ENCODE measurements at regions not wholly inside any gene's neighbourhood (a gene's known extent, or its start where the extent isn't known, plus 50 kb on each side); places are given as distances from the start of the nearest gene placed in this dataset.

DNA sequence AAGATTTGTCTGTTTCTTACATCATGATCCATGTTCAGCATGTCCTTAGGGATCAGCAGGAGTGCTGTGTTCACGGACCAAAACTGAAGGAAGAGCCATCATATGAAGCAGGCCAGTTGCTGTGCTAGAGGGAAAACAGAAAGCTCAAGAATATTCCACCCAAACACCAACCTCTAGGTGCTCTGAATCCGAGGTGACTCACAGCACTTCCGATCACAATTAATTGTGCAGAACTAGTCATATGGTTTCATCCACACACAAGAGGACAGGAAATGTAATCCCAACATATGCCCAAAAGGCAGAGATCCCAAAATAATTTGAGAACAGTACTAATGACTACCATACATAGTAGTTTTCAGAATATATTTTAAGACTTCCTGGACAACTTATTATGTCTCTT lies 257.9 kb upstream of the KCNH8 start:
- no peak for DNase-seq (ENCODE audit: extremely low spot score, insufficient read length, low read depth)
- FAIRE-seq = no peak

DNA sequence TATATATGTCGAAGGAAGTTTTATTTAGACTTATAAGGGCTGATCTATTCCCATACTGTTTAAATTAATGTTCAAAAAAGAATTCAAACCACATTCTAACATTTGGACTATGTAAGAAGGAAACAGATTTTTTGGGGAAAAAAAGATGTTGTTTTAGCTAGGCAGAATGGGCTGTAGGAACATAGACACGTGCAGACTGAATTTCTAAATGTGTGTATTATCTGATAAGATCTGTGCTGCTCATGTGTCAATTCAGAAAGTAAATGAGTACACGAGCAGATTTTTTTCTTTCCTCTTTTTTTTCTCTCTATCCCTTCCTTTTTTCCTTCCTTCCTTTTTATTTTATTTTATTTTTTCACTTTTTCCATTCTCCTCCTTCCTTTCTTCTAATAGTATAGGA lies 259.5 kb upstream of the KCNH8 start:
- FAIRE-seq (no peak), DNase-seq (ENCODE audit: extremely low spot score, insufficient read length, low read depth) (no peak)

GRCh38 chr3:18888370-18888769 lies 259.9 kb upstream of the KCNH8 start:
- FAIRE-seq = no peak

GRCh38 chr3:18886331-18886730 lies 262.0 kb upstream of the KCNH8 start:
- FAIRE-seq (no peak), DNase-seq (ENCODE audit: extremely low spot score, insufficient read length, low read depth) (no peak)

More at GRCh38 chr3:18888370-18888769, 259.9 kb upstream of the KCNH8 start:
- no peak for DNase-seq (ENCODE audit: extremely low spot score, insufficient read length, low read depth)

GRCh38 chr3:18885612-18886011 lies 262.7 kb upstream of the KCNH8 start:
- FAIRE-seq (no peak), DNase-seq (ENCODE audit: extremely low spot score, insufficient read length, low read depth) (no peak)

- DNase-seq (ENCODE audit: extremely low spot score, insufficient read length, low read depth) (no peak), FAIRE-seq (no peak)
These were observed 264.7 kb upstream of the KCNH8 start for GRCh38 chr3:18883571-18883970.

DNA sequence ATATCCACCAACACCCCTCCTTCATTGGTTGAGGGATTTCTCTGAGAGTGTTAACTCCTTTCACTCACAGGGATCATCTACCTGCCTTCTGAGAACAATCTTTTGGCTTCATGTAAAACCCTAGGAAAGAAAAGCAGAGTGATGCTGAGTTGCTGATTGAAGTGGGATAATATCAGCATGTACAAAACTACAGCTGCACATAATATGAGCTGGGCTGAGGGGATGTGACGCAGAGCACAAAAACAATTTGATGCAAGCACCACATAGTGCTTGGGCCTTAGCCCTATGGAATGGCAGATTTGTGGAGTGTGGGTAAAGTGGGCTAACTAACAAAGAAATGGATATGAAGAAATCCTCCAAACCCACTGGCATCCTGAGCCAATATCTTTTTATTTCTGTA lies 267.6 kb upstream of the KCNH8 start:
- no peak for FAIRE-seq
- DNase-seq (ENCODE audit: extremely low spot score, insufficient read length, low read depth) = no peak

GRCh38 chr3:18872466-18872865 lies 275.8 kb upstream of the KCNH8 start:
- FAIRE-seq (no peak), DNase-seq (ENCODE audit: extremely low spot score, insufficient read length, low read depth) (no peak)

- DNase-seq (ENCODE audit: extremely low spot score, insufficient read length, low read depth) = no peak
- no peak for FAIRE-seq
These were observed 277.7 kb upstream of the KCNH8 start for GRCh38 chr3:18870642-18871041.

DNA sequence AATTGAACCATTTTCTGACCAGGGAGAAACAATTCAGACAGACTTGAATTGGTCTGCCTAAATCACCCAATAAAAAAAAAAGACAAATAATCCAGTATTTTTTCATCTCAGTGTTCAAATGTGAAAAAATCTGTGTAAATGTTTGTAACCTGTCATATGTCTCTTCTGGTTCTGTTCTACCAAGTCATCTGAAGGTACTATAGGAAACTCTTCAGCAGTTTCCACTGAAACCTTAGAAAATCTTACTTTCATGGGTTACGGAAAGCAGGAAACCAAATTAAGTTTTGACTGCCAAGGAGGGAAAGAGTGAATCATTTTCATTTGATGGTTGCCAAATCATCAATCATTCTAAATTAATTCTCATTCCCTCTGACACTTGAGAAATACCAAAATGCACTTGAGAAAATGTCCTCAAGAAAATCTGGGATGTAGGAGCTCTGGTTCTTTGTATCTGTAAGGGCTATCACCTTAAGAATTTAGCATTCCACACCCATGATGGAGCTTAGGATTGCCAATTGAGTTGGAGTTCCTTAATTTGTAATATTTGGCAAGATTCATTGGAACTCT lies 278.2 kb upstream of the KCNH8 start:
- FAIRE-seq (no peak), DNase-seq (ENCODE audit: extremely low spot score, insufficient read length, low read depth) (no peak)

DNA sequence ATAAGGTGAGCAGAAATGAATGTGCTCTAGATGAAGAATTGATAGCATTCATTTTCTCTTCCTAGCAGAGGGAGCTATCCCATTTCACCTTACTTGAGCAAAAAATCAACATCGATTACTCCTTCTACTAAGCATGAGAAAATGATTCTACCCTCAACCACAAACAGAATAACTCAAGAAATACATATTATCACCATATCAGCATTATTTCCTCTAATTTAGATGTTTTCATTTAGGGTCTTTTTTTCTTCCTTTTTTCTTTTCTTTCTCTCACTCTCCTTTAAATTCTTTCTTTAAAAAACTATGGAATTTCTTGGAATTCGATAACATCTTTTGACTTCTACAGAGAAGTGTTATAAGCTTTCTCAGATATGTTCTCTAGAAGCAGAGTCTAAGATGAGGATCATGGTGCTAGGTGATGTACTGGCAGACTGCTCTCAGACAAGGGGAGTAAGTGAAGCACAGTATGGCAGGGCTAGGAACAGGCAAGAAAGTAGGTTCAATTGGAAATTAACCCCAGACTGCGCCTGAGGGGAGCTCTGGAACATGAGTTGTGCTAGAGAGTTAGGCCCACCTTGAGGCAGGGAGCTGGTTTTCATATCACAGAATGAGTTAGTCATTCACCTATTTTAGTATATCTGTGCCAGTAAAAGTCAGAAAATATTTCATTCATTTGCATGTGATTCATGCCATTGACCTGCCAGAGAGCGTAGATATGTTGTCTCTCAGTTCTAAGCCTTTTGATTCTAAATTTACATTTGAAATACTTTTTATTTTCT lies 279.2 kb upstream of the KCNH8 start:
- DNase-seq (ENCODE audit: extremely low spot score, insufficient read length, low read depth) = no peak
- no peak for FAIRE-seq

GRCh38 chr3:18866899-18867298 lies 281.4 kb upstream of the KCNH8 start:
- FAIRE-seq = no peak
- DNase-seq (ENCODE audit: extremely low spot score, insufficient read length, low read depth) = no peak

- DNase-seq (ENCODE audit: extremely low spot score, insufficient read length, low read depth) (no peak), FAIRE-seq (no peak)
These were observed 283.2 kb upstream of the KCNH8 start for GRCh38 chr3:18864933-18865731.

DNA sequence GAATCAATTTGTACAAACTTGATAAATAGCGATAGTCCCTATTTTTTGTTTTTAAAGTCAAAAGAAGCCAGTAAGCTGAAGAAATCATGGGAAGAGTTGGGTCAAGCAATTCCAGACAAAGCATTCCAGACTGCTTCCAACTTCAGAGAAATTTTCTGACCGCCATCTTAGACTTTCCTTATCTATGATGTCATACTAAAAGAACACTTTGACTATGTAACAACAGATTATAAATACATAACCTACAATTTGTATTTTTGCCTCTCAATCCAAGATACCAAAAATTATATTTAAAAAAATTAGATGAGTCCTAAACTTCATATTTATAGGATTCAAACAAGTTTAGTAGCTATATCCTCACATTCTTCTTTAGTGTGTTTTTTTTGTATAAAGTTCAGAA lies 286.2 kb upstream of the KCNH8 start:
- DNase-seq (ENCODE audit: extremely low spot score, insufficient read length, low read depth) (no peak), FAIRE-seq (no peak)

DNA sequence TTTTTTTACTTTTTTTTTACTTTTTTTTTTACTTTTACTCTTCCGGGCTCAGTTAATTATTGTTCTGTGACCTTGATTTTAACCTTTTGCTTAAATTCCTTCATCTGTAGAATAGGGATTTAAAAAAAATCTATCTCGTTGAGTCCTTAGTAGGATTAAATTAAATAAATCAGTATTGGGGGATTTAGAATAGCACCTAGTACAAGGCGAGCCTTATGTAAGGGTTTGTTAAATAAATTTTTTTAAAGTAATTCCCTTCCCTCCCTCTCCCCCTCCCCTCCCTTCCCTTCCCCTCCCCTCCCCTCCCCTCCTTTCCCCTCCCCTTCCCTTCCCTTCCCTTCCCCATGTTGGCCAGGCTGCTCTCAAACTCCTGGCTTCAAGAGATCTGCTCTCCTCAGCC lies 287.2 kb upstream of the KCNH8 start:
- FAIRE-seq = no peak
- DNase-seq (ENCODE audit: extremely low spot score, insufficient read length, low read depth) = no peak

DNA sequence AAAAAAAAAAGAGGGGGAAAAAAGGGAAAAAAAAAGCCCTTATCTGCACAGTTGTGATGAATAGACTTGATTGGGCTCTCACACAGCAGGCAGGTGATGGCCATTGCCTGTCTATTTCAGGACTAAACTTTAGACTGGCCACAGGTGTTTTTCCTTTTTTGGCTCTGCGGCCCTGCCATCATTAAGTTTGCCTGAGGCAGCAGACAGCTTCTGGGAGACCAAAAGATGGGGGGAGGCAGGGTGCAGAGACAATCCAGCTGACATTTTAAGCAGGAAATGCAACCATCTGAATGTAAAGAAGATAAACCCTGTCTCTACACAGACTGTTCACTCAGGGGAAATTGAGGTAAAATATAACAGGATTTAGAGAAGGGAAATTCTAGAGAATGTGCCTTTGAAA lies 295.0 kb upstream of the KCNH8 start:
- no peak for FAIRE-seq
- no peak for DNase-seq (ENCODE audit: extremely low spot score, insufficient read length, low read depth)

DNA sequence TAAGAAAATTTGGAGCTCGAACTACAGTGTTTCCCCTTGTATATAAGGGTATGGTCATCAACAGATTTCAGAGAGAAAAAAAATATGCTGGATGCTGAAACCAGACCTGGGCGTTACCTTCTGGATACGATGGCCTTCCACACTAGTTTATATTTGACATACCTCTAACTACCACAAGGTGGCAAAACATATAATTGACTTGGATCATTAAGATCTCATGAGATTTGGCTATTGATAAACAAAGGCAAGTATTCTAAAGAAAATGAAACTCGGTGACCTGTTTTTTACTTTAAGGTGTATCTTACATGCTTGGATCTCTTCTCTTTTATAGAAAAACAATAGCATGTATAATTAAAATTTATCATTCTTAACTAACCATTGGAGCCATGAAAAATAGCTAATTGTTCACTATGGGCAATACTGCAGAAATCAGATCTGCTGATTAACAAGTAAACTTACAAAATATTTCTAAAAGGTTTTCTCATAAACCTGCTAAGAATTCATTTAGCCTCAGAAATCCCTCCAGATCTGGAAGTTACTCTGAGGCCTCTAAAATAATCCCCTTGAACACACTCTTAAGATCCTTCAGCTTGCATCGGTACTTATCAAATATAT lies 300.6 kb upstream of the KCNH8 start:
- no peak for DNase-seq (ENCODE audit: extremely low spot score, insufficient read length, low read depth)
- peak; percentile 62 for FAIRE-seq

- FAIRE-seq (no peak), DNase-seq (ENCODE audit: extremely low spot score, insufficient read length, low read depth) (no peak)
These were observed 304.3 kb upstream of the KCNH8 start for GRCh38 chr3:18843983-18844382.

DNA sequence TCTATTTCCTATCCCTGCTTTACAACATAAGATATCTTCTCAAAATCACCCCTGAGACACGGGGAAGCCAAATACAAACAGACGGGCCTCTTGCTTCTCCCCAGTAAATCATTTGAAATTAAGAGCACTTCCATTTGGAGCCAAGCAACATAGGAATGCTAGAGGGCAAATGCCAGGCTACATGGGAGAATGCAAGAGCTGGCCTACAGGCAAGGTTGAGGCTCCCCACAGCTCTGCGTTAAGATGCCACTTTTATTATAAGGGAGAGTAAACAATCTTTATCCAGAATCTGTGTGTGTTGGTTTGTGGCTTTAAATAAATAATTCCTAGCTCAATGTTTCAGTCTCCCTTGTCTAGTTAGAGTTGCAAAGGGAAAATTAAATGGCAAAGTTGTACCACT lies 305.1 kb upstream of the KCNH8 start:
- FAIRE-seq (no peak), DNase-seq (ENCODE audit: extremely low spot score, insufficient read length, low read depth) (no peak)

GRCh38 chr3:18841422-18842343 lies 306.6 kb upstream of the KCNH8 start:
- DNase-seq (ENCODE audit: extremely low spot score, insufficient read length, low read depth) (no peak), FAIRE-seq (no peak)

All from GM18507 (cell line).